Esophagus squamous epithelium (tissue), 4 donors: ENCODE measurements at regions not wholly inside any gene's neighbourhood (a gene's known extent, or its start where the extent isn't known, plus 50 kb on each side); places are given as distances from the start of the nearest gene placed in this dataset.

Experiments
- CTCF ChIP-seq, 6 experiments: fragments of 450-650 bp in 4 of 6; fragments of 200-600 bp in 2 of 6; sonication (generic) in 2 of 6; IDR thresholded peaks; one replicate each; pipeline ENCODE4 v1.5.1; 2016 to 2019; ENCODE audit warnings: antibody characterized with exemption in 6 of 6, mild to moderate bottlenecking in 4 of 6, moderate library complexity in 4 of 6
- POLR2A ChIP-seq, 4 donors: fragments of 450-650 bp; IDR thresholded peaks; one replicate each; pipeline ENCODE4 v1.6.1; 2017; ENCODE audit warnings: antibody characterized with exemption in 4 of 4, mild to moderate bottlenecking in 4 of 4, moderate library complexity in 3 of 4

GRCh38 chr6:165722022-165722421, 59.0 kb upstream of the PDE10A start:
- TF ChIP-seq CTCF (IDR thresholded peaks at IDR 0.05) (no peak), POLR2A (IDR thresholded peaks at IDR 0.05) (no peak)
